Fibroblast of mammary gland (primary cell): ENCODE measurements at regions not wholly inside any gene's neighbourhood (a gene's known extent, or its start where the extent isn't known, plus 50 kb on each side); places are given as distances from the start of the nearest gene placed in this dataset.
A peak's percentile ranks its signal among the peaks of the same experiment; 100 is the strongest.

Experiments
- DNase-seq: peaks from one replicate; pipeline ENCODE4 v3.0.0-alpha.2; 2010; ENCODE audit warnings: low read depth
- H3K4me3 ChIP-seq: 2 replicates; pipeline ENCODE4 v1.5.1; 2011; ENCODE audit warnings: low read depth, mild to moderate bottlenecking, low read length, moderate library complexity; ENCODE audit not compliant: control insufficient read depth
- TF ChIP-seq, protein P1 (sequence below): conservative IDR thresholded peaks from 2 replicates; pipeline ENCODE4 v1.5.1; 2011; ENCODE audit warnings: low read depth, low read length, inconsistent platforms; ENCODE audit not compliant: control insufficient read depth, insufficient read depth

GRCh38 chr12:28601570-28602058 lies 411.4 kb downstream of the CCDC91 start:
- H3K4me3 ChIP-seq: no peak overlapping the region
- DNase-seq: no peak
- TF ChIP-seq, protein P1, sequence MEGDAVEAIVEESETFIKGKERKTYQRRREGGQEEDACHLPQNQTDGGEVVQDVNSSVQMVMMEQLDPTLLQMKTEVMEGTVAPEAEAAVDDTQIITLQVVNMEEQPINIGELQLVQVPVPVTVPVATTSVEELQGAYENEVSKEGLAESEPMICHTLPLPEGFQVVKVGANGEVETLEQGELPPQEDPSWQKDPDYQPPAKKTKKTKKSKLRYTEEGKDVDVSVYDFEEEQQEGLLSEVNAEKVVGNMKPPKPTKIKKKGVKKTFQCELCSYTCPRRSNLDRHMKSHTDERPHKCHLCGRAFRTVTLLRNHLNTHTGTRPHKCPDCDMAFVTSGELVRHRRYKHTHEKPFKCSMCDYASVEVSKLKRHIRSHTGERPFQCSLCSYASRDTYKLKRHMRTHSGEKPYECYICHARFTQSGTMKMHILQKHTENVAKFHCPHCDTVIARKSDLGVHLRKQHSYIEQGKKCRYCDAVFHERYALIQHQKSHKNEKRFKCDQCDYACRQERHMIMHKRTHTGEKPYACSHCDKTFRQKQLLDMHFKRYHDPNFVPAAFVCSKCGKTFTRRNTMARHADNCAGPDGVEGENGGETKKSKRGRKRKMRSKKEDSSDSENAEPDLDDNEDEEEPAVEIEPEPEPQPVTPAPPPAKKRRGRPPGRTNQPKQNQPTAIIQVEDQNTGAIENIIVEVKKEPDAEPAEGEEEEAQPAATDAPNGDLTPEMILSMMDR: no peak

DNA sequence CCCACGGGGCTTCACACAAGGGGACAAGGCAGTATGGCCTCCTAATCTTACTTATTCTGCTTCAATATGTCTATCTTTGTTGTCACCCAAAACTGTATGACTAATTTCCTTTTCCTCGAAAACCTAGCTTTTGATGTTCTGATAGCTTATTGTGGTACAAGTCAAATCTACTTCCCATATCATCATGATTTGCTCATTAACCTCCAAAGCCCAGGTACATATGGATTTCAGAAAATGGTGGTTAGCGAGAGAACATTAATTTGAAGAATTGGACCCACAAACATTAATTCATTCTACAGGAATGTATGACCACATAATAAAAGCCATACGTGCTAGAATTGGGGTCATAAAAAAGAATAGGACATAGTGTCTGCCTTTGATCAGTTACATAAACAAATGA lies 412.5 kb downstream of the CCDC91 start:
- TF ChIP-seq, protein P1: no peak
- peak; percentile 58 for DNase-seq
- no peak overlapping the region for H3K4me3 ChIP-seq

DNA sequence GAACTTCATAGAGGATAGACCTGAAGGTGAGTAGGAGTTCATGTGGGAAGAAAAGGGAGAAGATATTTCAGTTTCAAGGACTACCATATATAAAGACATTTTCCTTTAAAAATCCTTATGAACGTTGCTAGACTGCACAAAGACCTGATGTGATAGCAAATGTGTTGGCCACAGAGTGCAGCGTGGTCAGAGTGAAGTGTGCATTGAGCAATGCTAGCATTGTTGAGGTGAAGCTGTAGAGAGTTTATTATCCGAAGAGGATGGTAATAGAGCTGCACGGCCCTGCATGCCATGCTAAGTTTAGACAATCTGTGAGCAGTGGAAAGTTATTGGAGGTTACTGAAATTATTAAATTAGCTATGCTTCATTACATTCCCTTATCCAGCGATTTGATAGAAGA lies 413.0 kb downstream of the CCDC91 start:
- DNase-seq: peak; percentile 34
- TF ChIP-seq, protein P1: no peak
- H3K4me3 ChIP-seq: no peak overlapping the region

DNA sequence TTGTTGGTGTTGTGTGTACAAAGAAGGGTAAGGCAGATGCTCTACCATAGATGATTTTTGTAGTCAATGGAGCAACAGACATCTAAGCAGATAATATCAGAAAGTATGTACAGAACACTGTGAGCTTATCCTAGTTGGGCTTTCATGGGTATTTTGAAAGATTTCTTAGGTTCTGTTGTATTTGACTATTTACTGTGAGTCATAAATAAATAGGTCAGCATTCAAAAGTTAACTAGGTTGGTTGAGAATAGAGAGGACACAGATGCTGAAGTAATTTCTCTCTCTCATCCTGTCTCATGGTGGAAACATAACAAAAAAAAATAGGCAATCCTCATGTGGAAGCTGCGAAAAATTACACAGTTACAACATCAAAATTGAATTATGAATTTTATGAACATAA lies 413.5 kb downstream of the CCDC91 start:
- no peak overlapping the region for H3K4me3 ChIP-seq
- DNase-seq: peak; percentile 12
- TF ChIP-seq, protein P1: no peak

GRCh38 chr12:28604240-28604639 lies 414.0 kb downstream of the CCDC91 start:
- TF ChIP-seq, protein P1: no peak
- no peak for DNase-seq
- no peak overlapping the region for H3K4me3 ChIP-seq

GRCh38 chr12:28606967-28607557 lies 416.8 kb downstream of the CCDC91 start:
- DNase-seq: no peak
- H3K4me3 ChIP-seq: no peak overlapping the region
- TF ChIP-seq, protein P1: no peak
